MM.1S (cell line): ENCODE measurements at regions not wholly inside any gene's neighbourhood (a gene's known extent, or its start where the extent isn't known, plus 50 kb on each side); places are given as distances from the start of the nearest gene placed in this dataset.

Experiments
- EZH2 ChIP-seq: fragments of 300-600 bp; sonication (generic); optimal IDR thresholded peaks from 2 replicates; pipeline ENCODE3; 2017; ENCODE audit warnings: low read depth, mild to moderate bottlenecking, antibody characterized with exemption, low read length, mixed read lengths
- EZH2phosphoT487 ChIP-seq: fragments of 300-600 bp; sonication (generic); IDR thresholded peaks from 2 replicates; pipeline ENCODE4 v1.6.1; 2018; ENCODE audit warnings: antibody characterized with exemption, low read length
- TF ChIP-seq, protein P1 (sequence below): fragments of 300-600 bp; sonication (generic); IDR thresholded peaks from 2 replicates; pipeline ENCODE4 v1.5.1; 2016; ENCODE audit warnings: antibody characterized with exemption, low read length, mixed read lengths

DNA sequence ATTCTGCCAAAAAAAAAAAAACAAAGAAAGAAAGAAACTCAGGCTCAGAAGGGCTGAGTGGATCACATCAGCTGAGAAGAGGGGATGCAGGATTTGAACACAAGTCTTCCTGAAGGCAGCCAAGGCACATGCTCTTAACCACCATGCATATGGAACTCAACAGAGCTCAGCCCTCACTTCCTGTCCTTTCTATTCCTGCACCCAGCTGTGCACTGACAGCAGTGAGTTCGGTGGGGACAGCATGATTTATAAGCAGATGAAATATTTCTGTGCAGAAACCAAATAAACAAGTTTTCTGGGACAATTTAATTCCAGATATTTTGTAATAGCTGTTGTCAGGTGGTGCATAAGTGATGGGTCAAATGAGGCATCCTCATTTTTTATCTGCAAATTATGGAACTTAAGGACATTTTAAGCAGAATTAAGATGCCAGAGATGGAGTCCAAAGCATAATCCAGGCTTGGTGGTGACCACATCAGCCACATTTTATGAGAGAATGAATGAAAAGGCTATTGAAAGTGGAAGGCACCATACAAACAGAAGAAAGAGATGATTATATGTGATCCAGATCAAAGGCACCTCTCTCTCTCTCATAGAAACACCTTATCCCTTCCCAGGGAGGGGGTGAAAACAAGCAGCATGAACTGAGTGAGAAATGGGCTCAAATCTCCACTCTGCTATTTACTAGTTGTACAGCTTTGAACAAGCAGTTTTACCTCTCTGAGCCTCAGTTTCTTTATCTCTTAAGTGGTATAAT, 303.6 kb upstream of the MSX2 start:
- TF ChIP-seq, protein P1, sequence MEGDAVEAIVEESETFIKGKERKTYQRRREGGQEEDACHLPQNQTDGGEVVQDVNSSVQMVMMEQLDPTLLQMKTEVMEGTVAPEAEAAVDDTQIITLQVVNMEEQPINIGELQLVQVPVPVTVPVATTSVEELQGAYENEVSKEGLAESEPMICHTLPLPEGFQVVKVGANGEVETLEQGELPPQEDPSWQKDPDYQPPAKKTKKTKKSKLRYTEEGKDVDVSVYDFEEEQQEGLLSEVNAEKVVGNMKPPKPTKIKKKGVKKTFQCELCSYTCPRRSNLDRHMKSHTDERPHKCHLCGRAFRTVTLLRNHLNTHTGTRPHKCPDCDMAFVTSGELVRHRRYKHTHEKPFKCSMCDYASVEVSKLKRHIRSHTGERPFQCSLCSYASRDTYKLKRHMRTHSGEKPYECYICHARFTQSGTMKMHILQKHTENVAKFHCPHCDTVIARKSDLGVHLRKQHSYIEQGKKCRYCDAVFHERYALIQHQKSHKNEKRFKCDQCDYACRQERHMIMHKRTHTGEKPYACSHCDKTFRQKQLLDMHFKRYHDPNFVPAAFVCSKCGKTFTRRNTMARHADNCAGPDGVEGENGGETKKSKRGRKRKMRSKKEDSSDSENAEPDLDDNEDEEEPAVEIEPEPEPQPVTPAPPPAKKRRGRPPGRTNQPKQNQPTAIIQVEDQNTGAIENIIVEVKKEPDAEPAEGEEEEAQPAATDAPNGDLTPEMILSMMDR: no peak
- TF ChIP-seq EZH2phosphoT487 (no peak), EZH2 (no peak)
